HL-60 (cell line): ENCODE measurements at regions not wholly inside any gene's neighbourhood (a gene's known extent, or its start where the extent isn't known, plus 50 kb on each side); places are given as distances from the start of the nearest gene placed in this dataset.

Experiments
- DNase-seq, 2 experiments: peaks; one replicate each; pipeline ENCODE4 v3.0.0-alpha.2; 2010 to 2020; ENCODE audit warnings: low read depth in 1 of 2, low spot score in 1 of 2
- H3K27ac ChIP-seq: fragments of 250-450 bp; sonication (Bioruptor Pico); replicated peaks from 2 replicates; pipeline ENCODE4 v1.5.1; 2020; ENCODE audit warnings: mild to moderate bottlenecking, moderate library complexity
- H3K27me3 ChIP-seq: fragments of 250-450 bp; sonication (Bioruptor Pico); 2 replicates; pipeline ENCODE4 v1.5.1; 2021; ENCODE audit warnings: mild to moderate bottlenecking, moderate library complexity; ENCODE audit not compliant: insufficient read depth, poor library complexity, severe bottlenecking
- H3K4me3 ChIP-seq: replicated peaks from 2 replicates; pipeline ENCODE4 v1.5.1; 2011; ENCODE audit warnings: mild to moderate bottlenecking, control low read depth, low read length; ENCODE audit not compliant: insufficient read depth
- CTCF ChIP-seq: IDR thresholded peaks from one replicate; pipeline ENCODE4 v1.5.1; 2011; ENCODE audit warnings: low read length, control low read depth, inconsistent platforms; ENCODE audit not compliant: insufficient read depth
- GABPA ChIP-seq: IDR thresholded peaks from 2 replicates; pipeline ENCODE4 v1.6.1; 2012; ENCODE audit warnings: low read depth
- POLR2AphosphoS5 ChIP-seq: IDR thresholded peaks from 2 replicates; pipeline ENCODE4 v1.6.1; 2012; ENCODE audit warnings: low read depth
- SPI1 ChIP-seq: IDR thresholded peaks from 2 replicates; pipeline ENCODE4 v1.6.1; 2012; ENCODE audit warnings: low read depth, mild to moderate bottlenecking, borderline replicate concordance
- TF ChIP-seq, protein P1 (sequence below): IDR thresholded peaks from 2 replicates; pipeline ENCODE4 v1.6.1; 2012; ENCODE audit warnings: low read depth; ENCODE audit not compliant: insufficient replicate concordance

- TF ChIP-seq POLR2AphosphoS5, result no peak
- no peak for TF ChIP-seq SPI1
- TF ChIP-seq, protein P1, sequence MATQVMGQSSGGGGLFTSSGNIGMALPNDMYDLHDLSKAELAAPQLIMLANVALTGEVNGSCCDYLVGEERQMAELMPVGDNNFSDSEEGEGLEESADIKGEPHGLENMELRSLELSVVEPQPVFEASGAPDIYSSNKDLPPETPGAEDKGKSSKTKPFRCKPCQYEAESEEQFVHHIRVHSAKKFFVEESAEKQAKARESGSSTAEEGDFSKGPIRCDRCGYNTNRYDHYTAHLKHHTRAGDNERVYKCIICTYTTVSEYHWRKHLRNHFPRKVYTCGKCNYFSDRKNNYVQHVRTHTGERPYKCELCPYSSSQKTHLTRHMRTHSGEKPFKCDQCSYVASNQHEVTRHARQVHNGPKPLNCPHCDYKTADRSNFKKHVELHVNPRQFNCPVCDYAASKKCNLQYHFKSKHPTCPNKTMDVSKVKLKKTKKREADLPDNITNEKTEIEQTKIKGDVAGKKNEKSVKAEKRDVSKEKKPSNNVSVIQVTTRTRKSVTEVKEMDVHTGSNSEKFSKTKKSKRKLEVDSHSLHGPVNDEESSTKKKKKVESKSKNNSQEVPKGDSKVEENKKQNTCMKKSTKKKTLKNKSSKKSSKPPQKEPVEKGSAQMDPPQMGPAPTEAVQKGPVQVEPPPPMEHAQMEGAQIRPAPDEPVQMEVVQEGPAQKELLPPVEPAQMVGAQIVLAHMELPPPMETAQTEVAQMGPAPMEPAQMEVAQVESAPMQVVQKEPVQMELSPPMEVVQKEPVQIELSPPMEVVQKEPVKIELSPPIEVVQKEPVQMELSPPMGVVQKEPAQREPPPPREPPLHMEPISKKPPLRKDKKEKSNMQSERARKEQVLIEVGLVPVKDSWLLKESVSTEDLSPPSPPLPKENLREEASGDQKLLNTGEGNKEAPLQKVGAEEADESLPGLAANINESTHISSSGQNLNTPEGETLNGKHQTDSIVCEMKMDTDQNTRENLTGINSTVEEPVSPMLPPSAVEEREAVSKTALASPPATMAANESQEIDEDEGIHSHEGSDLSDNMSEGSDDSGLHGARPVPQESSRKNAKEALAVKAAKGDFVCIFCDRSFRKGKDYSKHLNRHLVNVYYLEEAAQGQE, result no peak
- no peak for TF ChIP-seq CTCF
- no peak for TF ChIP-seq GABPA
- no peak overlapping the region for H3K27ac ChIP-seq
- no peak for DNase-seq
- no peaks in the 10 kb centered on the region for H3K27me3 ChIP-seq
- H3K4me3 ChIP-seq, result no peak overlapping the region
Measured at GRCh38 chr1:217211486-217211885, 419.4 kb downstream of the GPATCH2 start.

DNA sequence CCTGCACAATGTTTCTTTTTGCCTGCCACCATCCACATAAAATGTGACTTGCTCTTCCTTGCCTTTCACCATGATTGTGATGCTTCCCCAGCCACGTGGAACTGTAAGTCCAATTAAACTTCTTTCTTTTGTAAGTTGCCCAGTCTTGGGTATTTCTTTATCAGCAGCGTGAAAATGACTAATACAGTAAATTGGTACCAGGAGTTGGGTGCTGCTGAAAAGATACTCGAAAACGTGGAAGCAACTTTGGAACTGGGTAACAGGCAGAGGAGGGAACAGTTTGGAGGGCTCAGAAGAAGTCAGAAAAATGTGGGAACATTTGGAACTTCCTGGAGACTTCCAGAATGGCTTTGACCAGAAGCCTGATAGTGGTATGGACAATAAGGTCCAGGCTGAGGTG is 425.3 kb downstream of the GPATCH2 start:
- no peaks in the 10 kb centered on the region for H3K27me3 ChIP-seq
- no peak overlapping the region for H3K4me3 ChIP-seq
- no peak overlapping the region for H3K27ac ChIP-seq
- DNase-seq, result no peak
- TF ChIP-seq, protein P1, result no peak
- TF ChIP-seq GABPA, result no peak
- TF ChIP-seq POLR2AphosphoS5, result no peak
- TF ChIP-seq CTCF, result no peak
- no peak for TF ChIP-seq SPI1

DNA sequence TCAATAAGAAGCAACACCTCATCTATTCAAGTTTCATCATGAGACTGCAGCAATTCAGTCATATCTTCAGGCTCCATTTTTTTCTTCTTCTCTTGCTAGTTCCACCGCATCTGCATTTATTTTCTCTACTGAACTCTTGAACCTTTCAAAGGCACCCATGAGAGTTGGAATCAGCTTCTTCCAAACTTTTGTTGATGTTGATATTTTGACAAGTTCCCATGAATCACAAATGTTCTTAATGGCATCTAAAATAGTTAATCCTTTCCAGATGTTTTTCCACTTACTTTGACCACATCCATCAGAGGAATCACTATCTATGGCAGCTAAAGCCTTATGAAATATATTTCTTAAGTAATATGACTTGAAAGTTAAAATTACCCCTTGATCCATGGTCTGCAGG is 434.3 kb downstream of the GPATCH2 start:
- Histone ChIP-seq H3K27me3 (no peaks in the 10 kb centered on the region), H3K4me3 (no peak overlapping the region), H3K27ac (no peak overlapping the region)
- TF ChIP-seq SPI1 (no peak), POLR2AphosphoS5 (no peak), GABPA (no peak), CTCF (no peak)
- TF ChIP-seq, protein P1, result no peak
- no peak for DNase-seq
